K562 (cell line): ENCODE measurements at regions not wholly inside any gene's neighbourhood (a gene's known extent, or its start where the extent isn't known, plus 50 kb on each side); places are given as distances from the start of the nearest gene placed in this dataset.

ENCODE experiments used
- ATAC-seq: fragments of 200-7000 bp; cut with Tn5 transposase; 3 replicates; pipeline ENCODE4 v1.9.1; 2020; ENCODE audit warnings: moderate library complexity
- BruUV-seq: library from RNA; stranded (reverse); fragments of 400-500 nt; replicated peaks from 2 replicates; lab custom pipeline; 2021; lab: Mats Ljungman, UMichigan
- CTCF ChIA-PET: fragments of 300-600 bp; formaldehyde crosslinking; extraction: SDS; loops from one replicate; lab custom pipeline; 2021; ENCODE audit warnings: low intra/inter-chr PET ratio; lab: Yijun Ruan, JAX
- POLR2A ChIA-PET: fragments of 300-600, 350-650 bp; sonication (Branson Sonifier 250); formaldehyde crosslinking; extraction: SDS; loops from one replicate; lab custom pipeline; 2021; ENCODE audit warnings: antibody characterized with exemption, inconsistent platforms; lab: Yijun Ruan, JAX
- DNase-seq, 4 experiments: peaks; one replicate each; pipeline versions ENCODE4 v3.0.0 to v3.0.0-alpha.2; 2011 to 2018; ENCODE audit warnings: low spot score in 3 of 4, mixed read lengths in 3 of 4; ENCODE audit errors: extremely low read depth in 1 of 4
- FAIRE-seq: peaks from 2 replicates; lab custom pipeline; 2011; peaks lifted over from hg19 to GRCh38; lab: Jason Lieb, UNC
- H2AFZ ChIP-seq: 2 replicates; pipeline ENCODE4 v1.6.0; 2011; ENCODE audit warnings: low read depth, low read length, control low read depth, inconsistent platforms
- H3K27ac ChIP-seq: fragments of 200-600 bp; 3 replicates; pipeline ENCODE4 v1.8.0; 2011; ENCODE audit warnings: low read depth, mild to moderate bottlenecking, control low read depth, inconsistent platforms, low read length, moderate library complexity, mixed read lengths; ENCODE audit errors: extremely low read depth
- H3K27me3 ChIP-seq, 2 experiments: fragments of 300-600 bp in 1 of 2; 2 replicates in 1 of 2; 3 replicates in 1 of 2; pipeline versions ENCODE4 v1.6.0 to v1.8.0; 2011; ENCODE audit warnings: inconsistent platforms in 2 of 2, low read length in 2 of 2, mild to moderate bottlenecking in 1 of 2, mixed read lengths in 1 of 2, moderate library complexity in 1 of 2; ENCODE audit not compliant: control insufficient read depth in 2 of 2, insufficient read depth in 2 of 2
- H3K36me3 ChIP-seq: fragments of 300-600 bp; 3 replicates; pipeline ENCODE4 v1.8.0; 2011; ENCODE audit warnings: mild to moderate bottlenecking, low read length, inconsistent platforms; ENCODE audit not compliant: control insufficient read depth, insufficient read depth
- H3K4me1 ChIP-seq, 2 experiments: fragments of 200-600 bp in 1 of 2; replicated peaks in 1 of 2; 2 replicates in 1 of 2; 3 replicates in 1 of 2; pipeline versions ENCODE4 v1.5.1 to v1.8.0; 2011; ENCODE audit warnings: inconsistent platforms in 2 of 2, low read length in 2 of 2, mild to moderate bottlenecking in 1 of 2, mixed read lengths in 1 of 2, moderate library complexity in 1 of 2; ENCODE audit not compliant: control insufficient read depth in 2 of 2, insufficient read depth in 2 of 2
- H3K4me2 ChIP-seq: 2 replicates; pipeline ENCODE4 v1.6.1; 2011; ENCODE audit warnings: low read length, control low read depth, inconsistent platforms, mixed read lengths; ENCODE audit not compliant: insufficient read depth
- H3K4me3 ChIP-seq: fragments of 200-600 bp; sonication (generic), shearing (Covaris generic); 2 replicates; pipeline ENCODE4 v1.5.1; 2016; ENCODE audit warnings: control low read depth, inconsistent platforms
- H3K79me2 ChIP-seq: fragments of 200-600 bp; 3 replicates; pipeline ENCODE4 v1.8.0; 2011; ENCODE audit warnings: low read length, inconsistent platforms; ENCODE audit not compliant: control insufficient read depth, insufficient read depth
- H3K9ac ChIP-seq, 2 experiments: 2 replicates each; pipeline versions ENCODE4 v1.6.0 to v1.6.1; 2011; ENCODE audit warnings: low read depth in 2 of 2, low read length in 2 of 2, control low read depth in 1 of 2, inconsistent platforms in 1 of 2, mild to moderate bottlenecking in 1 of 2, mixed read lengths in 1 of 2; ENCODE audit not compliant: insufficient read depth in 1 of 2
- H3K9me1 ChIP-seq: one replicate; pipeline ENCODE4 v1.6.0; 2011; ENCODE audit warnings: inconsistent platforms, mild to moderate bottlenecking, low read length, moderate library complexity; ENCODE audit not compliant: control insufficient read depth, insufficient read depth
- H3K9me3 ChIP-seq: replicated peaks from 2 replicates; pipeline ENCODE4 v1.5.1; 2011; ENCODE audit warnings: low read depth, low read length, inconsistent platforms; ENCODE audit not compliant: control insufficient read depth, insufficient read depth
- H4K20me1 ChIP-seq: replicated peaks from 2 replicates; pipeline ENCODE4 v1.6.1; 2011; ENCODE audit warnings: low read length, inconsistent platforms, mixed read lengths; ENCODE audit not compliant: control insufficient read depth, insufficient read depth
- BDP1 ChIP-seq: IDR thresholded peaks from 3 replicates; pipeline ENCODE4 v1.6.1; 2011; ENCODE audit not compliant: insufficient read length, insufficient read depth
- ESRRA ChIP-seq: fragments of 450-650 bp; IDR thresholded peaks from 2 replicates; pipeline ENCODE4 v1.6.1; 2014; ENCODE audit warnings: low read depth, mild to moderate bottlenecking, moderate library complexity, borderline replicate concordance
- FOXK2 ChIP-seq, 2 experiments: fragments of 450-650 bp; IDR thresholded peaks in 1 of 2; conservative IDR thresholded peaks in 1 of 2; 2 replicates each; pipeline ENCODE4 v1.6.1; 2016; ENCODE audit warnings: low read depth in 2 of 2, mild to moderate bottlenecking in 1 of 2
- KLF10 ChIP-seq: fragments of 250-450 bp; sonication (Bioruptor Pico); IDR thresholded peaks from 2 replicates; pipeline ENCODE4 v1.6.1; 2021; ENCODE audit warnings: matching md5 sums
- KLF16 ChIP-seq: IDR thresholded peaks from 2 replicates; pipeline ENCODE4 v1.6.1; 2016; ENCODE audit warnings: antibody characterized with exemption
- NCOA2 ChIP-seq, 2 experiments: fragments of 450-650 bp; IDR thresholded peaks; 2 replicates each; pipeline ENCODE4 v1.6.1; 2018; ENCODE audit warnings: mild to moderate bottlenecking in 2 of 2, moderate library complexity in 1 of 2; ENCODE audit not compliant: partially characterized antibody in 2 of 2
- SLC30A9 ChIP-seq: fragments of 250-450 bp; sonication (Bioruptor Pico); IDR thresholded peaks from 2 replicates; pipeline ENCODE4 v1.8.0; 2022; ENCODE audit warnings: mild to moderate bottlenecking, moderate library complexity
- TAL1 ChIP-seq: fragments of 450-650 bp; IDR thresholded peaks from 2 replicates; pipeline ENCODE4 v1.6.1; 2016; ENCODE audit warnings: mild to moderate bottlenecking
- TCF7L2 ChIP-seq: fragments of 150-350 bp; IDR thresholded peaks from 2 replicates; pipeline ENCODE4 v1.6.1; 2016; ENCODE audit warnings: low read depth, mild to moderate bottlenecking, low read length, moderate library complexity
- ZEB2 ChIP-seq: fragments of 450-650 bp; IDR thresholded peaks from 2 replicates; pipeline ENCODE4 v1.6.1; 2016
- ZKSCAN1 ChIP-seq: fragments of 150-350 bp; IDR thresholded peaks from 2 replicates; pipeline ENCODE4 v1.6.1; 2016; ENCODE audit warnings: low read depth, low read length
- ZNF24 ChIP-seq: fragments of 450-650 bp; IDR thresholded peaks from 2 replicates; pipeline ENCODE4 v1.6.1; 2016
- ZNF3 ChIP-seq: fragments of 250-450 bp; sonication (Bioruptor Pico); IDR thresholded peaks from 2 replicates; pipeline ENCODE4 v1.5.0; 2021; ENCODE audit warnings: mild to moderate bottlenecking, moderate library complexity
- ZNF347 ChIP-seq: fragments of 450-650 bp; formaldehyde crosslinking; IDR thresholded peaks from 2 replicates; pipeline ENCODE4 v1.4.0; 2020; ENCODE audit warnings: low read depth, mild to moderate bottlenecking, moderate library complexity
- ZNF507 ChIP-seq: conservative IDR thresholded peaks from 2 replicates; pipeline ENCODE4 v1.6.1; 2017; ENCODE audit warnings: missing genetic modification characterization, missing compliant biosample characterization
- ZNF77 ChIP-seq: fragments of 250-450 bp; sonication (Bioruptor Pico); IDR thresholded peaks from 2 replicates; pipeline ENCODE4 v1.5.0; 2020
- WGBS: fragments of 100-300 bp; shearing (Covaris generic); methylation state at CpG from one replicate; pipeline ENCODE4 v1.1.6; 2016; ENCODE audit warnings: low coverage, mixed read lengths; ENCODE audit not compliant: insufficient coverage; ENCODE audit errors: missing lambda C conversion rate; 5-methylcytosine and 5-hydroxymethylcytosine counted together
- in situ Hi-C: fragments of 300-500 bp; cut with MboI; formaldehyde crosslinking; loops from 4 replicates; pipeline ENCODE4 v1.15.0; 2018; ENCODE audit warnings: inconsistent platforms, mixed read lengths
- intact Hi-C: fragments of 100-400 bp; cut with micrococcal nuclease; formaldehyde crosslinking; loops from 2 replicates; pipeline ENCODE4 v1.14.2; 2022

- ATAC-seq (no peak), FAIRE-seq (no peak), DNase-seq (no peak)
- H3K36me3 ChIP-seq, result no peaks in the 10 kb centered on the region
- WGBS, result 74% methylated on average over 3 of the region's 3 CpGs
- H3K27me3 ChIP-seq, result no peaks in the 10 kb centered on the region
- no peak overlapping the region for H3K4me3 ChIP-seq
- BruUV-seq, result no TSS peak
- no peak for TF ChIP-seq BDP1
- no peak for TF ChIP-seq ZEB2
- TF ChIP-seq FOXK2 (conservative IDR thresholded peaks at IDR 0.05 in 1 of 2, IDR thresholded peaks at IDR 0.05 in 1 of 2; ENCODE audit: low read depth in 2 of 2), result no peak
- no peak for TF ChIP-seq ZNF3 (CRISPR knock-in tag)
- no peak for TF ChIP-seq TCF7L2
- no peak for TF ChIP-seq ZNF347 (CRISPR knock-in tag)
- no peak for TF ChIP-seq KLF10
- no peak for TF ChIP-seq ZNF24
- no peak for TF ChIP-seq NCOA2 (IDR thresholded peaks at IDR 0.05; ENCODE audit: partially characterized antibody in 2 of 2)
- no peak for TF ChIP-seq ZNF507 (tag)
- TF ChIP-seq TAL1, result no peak
- no peak for TF ChIP-seq ESRRA
- TF ChIP-seq ZKSCAN1, result no peak
- no peak for TF ChIP-seq KLF16
- TF ChIP-seq ZNF77 (CRISPR knock-in tag), result no peak
- no peak for TF ChIP-seq SLC30A9 (CRISPR knock-in tag)
- no peaks in the 10 kb centered on the region for H4K20me1 ChIP-seq
- no peak overlapping the region for H3K9ac ChIP-seq
- no peaks in the 10 kb centered on the region for H3K9me1 ChIP-seq
- ChIA-PET POLR2A (no interaction called here), CTCF (no interaction called here)
- no peaks in the 10 kb centered on the region for H3K79me2 ChIP-seq
- H2AFZ ChIP-seq, result no peak overlapping the region
- no peaks in the 10 kb centered on the region for H3K9me3 ChIP-seq
- in situ Hi-C loops (no loop called here), intact Hi-C loops (no loop called here)
- H3K4me2 ChIP-seq, result no peak overlapping the region
- H3K27ac ChIP-seq, result no peak overlapping the region
- no peaks in the 10 kb centered on the region for H3K4me1 ChIP-seq
Measured at GRCh38 chr5:104951829-104952228, 1389.2 kb upstream of the NUDT12 start.
